GM19395 (cell line): ENCODE measurements at regions not wholly inside any gene's neighbourhood (a gene's known extent, or its start where the extent isn't known, plus 50 kb on each side); places are given as distances from the start of the nearest gene placed in this dataset.
A peak's percentile ranks its signal among the peaks of the same experiment; 100 is the strongest.
"Not testable (repeated sequence)": the region's sequence is repeated elsewhere in the genome, so short reads cannot be mapped to it uniquely, and the experiment has no call there.

Experiments
- ATAC-seq: cut with Tn5 transposase; IDR thresholded peaks from one replicate; pipeline ENCODE4 v1.9.1; 2021; ENCODE audit warnings: mild to moderate bottlenecking, moderate library complexity; ENCODE audit not compliant: unreplicated experiment

- ATAC-seq = no peak
These were observed 207.3 kb upstream of the MAGEB2 start for GRCh38 chrX:30008031-30008430.

DNA sequence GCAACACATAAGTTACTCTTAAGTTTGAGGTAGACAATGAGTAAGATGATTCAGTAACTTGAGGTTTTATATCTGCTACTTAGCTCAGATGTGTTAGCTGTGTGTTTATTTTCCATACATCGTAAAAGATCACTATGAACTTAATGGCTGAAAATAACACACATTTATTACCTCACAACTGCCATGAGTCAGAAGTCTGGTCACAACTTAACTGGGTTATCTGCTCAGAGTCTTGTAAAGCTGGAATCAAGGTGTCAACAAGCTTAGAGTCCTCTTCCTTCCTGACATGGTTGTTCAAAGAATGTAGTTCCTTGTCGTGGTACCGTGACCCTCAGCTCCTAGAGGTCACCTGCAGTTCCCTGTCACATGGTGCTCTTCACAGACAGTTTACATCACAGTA, 204.9 kb upstream of the MAGEB2 start:
- no peak for ATAC-seq

GRCh38 chrX:30015440-30015839, 199.9 kb upstream of the MAGEB2 start:
- ATAC-seq = no peak

GRCh38 chrX:30027636-30028035, 187.7 kb upstream of the MAGEB2 start:
- ATAC-seq = no peak

DNA sequence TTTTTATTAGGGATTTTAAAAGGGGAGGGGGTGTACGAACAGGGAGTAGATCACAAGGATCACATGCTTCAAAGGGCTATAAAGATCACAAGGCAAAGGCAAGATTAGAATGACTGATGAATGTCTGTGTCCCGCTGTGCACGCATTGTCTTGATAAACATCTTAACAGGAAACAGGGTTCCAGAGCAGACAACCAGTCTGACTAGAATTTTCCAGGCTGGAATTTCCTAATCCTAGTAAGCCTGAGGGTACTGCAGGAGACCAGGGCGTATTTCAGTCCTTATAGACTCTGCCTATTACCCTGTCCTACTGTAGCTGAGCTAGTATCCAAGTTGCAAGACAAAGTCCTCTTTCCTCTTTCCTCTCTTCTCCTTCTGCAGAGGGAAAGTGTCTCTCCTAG, 179.0 kb upstream of the MAGEB2 start:
- ATAC-seq = not testable (repeated sequence)

- no peak for ATAC-seq
These were observed 175.6 kb upstream of the MAGEB2 start for GRCh38 chrX:30039768-30040167.

DNA sequence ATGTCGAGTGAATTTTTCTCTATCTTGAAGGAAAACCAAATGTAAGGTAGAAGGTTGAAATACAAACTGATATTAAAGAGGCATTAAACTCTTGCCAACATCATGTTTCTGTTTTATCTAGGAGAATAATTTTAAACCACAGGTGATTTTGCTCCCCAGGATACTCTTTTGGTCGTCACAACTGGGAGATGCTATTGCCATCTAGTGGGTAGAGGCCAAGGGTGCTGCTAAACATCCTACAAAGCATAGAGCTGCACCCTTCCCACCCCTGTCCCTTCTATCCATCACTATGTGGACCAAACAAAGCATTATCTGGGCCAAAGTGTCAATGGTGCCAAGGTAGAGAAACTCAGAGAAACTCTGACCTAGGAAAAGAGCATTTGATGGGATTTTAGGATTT, 154.6 kb upstream of the MAGEB2 start:
- peak; percentile 69 for ATAC-seq

- ATAC-seq = no peak
These were observed 150.1 kb upstream of the MAGEB2 start for GRCh38 chrX:30065226-30065625.

GRCh38 chrX:30067677-30068076, 147.7 kb upstream of the MAGEB2 start:
- no peak for ATAC-seq

DNA sequence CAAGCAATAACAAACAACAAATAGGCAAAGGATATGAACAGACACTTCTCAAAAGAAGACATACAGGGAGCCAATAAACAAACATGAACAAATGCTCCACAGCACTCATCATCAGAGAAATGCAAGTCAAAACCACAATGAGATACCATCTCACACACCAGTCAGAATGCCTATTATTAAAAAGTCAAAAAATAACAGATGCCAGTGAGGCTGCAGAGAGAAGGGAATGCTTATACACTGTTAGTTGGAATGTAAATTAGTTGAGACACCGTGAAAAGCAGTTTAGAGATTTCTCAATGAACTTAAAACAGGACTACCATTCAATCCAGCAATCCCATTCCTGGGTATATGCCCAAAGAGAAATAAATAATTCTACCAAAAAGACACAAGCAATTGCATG, 129.8 kb upstream of the MAGEB2 start:
- no peak for ATAC-seq

DNA sequence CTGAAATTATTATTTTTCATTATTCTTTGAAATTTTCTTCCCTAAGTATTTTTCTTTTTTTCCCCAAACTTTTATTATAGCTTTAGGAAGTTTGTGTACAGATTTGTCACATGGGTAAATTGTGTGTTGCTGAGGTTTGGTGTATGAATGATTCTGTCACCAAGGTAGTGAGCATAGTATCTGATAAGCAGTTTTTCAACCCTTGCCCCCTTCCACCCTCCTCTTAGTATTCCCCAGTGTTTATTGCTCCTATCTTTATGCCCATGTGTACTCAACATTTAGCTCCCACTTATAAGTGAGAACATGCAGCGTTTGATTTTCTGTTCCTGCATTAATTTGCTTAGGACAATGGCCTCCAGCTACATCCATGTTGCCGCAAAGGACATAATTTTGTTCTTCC, 103.9 kb upstream of the MAGEB2 start:
- ATAC-seq = no peak

DNA sequence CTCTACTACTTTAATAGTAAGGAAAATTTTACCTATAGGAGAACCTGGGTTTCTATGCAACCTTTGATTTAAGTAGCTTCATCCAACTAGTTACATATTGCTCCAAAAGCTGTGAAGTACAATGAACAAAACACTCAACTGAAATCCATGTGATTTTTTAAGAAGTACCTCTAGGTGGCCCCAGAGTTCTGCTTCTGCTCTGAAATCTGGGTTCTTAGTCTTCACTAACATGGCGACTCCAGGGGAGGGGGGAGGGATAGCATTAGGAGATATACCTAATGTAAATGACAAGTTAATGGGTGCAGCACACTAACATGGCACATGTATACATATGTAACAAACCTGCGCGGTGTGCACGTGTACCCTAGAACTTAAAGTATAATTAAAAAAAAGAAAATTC, 73.4 kb upstream of the MAGEB2 start:
- peak; percentile 90 for ATAC-seq

GRCh38 chrX:30144221-30144620, 71.1 kb upstream of the MAGEB2 start:
- no peak for ATAC-seq

DNA sequence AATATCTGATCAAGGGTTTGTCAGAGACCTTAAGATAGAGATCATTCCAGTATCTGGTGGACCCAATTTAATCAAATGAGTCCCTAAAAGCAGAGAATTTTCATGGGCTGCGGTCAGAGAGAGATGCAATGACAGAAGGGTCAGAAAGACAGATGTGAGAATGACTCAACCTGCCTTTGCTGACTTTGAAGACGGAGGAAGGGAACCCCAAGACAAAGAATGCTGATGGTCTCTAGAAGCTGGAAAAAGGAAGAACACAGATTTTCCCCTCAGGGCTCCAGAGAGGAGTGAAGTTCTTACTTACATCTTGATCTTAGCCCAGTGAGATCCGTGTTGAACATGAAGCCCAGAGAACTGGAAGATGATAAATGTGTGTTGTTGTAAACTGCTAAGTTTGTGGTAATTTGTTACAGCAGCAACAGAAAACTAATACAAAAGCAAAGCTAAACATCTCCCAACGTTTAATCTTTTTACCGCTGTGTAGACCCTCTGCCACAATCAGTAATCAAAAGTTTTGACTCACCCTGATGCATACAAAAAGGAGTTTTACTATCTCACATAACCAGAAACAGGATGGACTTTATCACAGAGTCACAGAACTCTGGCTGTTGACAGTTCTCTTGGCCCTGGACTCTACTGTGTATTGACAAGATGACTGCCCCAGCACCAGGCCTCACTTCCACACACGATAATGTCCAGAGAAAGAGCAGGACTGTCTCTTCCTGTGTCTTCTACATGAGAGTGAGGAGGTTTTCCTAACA, 70.2 kb upstream of the MAGEB2 start:
- no peak for ATAC-seq

- ATAC-seq = no peak
These were observed 67.2 kb upstream of the MAGEB2 start for GRCh38 chrX:30147996-30148643.

- not testable (repeated sequence) for ATAC-seq
These were observed 66.2 kb upstream of the MAGEB2 start for GRCh38 chrX:30149206-30149605.

DNA sequence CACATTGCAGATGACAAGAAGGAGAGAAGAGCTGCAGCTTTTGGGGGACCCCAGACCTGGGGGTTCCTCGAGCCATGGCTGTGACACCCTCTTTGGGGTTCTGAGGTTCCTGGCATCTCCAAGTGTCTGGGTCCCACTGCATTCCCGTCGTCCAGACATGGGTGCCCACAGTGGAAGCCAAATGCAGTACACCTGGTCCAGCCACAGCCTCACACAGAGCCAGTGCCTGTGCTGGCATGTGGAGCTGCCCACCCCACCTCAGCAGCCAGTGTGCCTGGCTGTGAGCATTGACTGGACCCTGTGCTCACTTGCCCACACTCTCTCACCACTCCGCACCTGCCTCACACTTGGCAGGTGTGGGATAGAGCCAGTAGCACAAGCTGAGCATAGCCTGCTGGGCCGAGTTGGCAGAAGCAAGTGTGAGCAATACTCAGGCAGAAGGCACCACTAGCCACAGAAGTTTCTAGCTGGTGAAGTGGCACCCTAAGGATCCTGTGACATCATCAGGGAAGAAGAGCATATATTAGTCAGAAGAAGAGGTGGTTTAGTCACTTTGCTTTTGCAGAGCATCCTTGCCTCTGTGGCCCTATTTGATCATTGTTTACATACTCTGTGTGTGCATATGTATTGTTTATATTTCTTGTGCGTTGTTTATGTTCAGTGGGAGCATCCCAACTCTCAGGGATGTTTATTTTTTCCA, 65.0 kb upstream of the MAGEB2 start:
- no peak for ATAC-seq

DNA sequence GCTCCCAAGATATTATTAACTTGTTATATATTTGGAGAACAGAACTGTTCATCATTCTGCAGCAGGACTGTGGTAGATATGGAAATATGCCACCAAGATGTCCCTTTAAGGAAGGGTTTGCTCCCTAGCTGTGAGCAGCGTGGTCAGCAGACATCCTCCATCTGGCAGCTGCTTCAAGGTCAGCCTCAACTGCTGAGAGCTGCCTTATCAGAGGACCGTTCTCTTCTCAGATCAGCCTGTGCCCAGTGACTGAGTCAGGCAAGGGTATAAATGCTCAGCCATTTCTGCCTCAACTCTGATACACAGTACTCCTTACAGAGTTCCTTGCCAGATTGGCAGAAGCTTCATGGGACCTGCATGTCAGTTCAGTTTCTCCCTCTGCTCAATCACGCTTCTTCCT, 63.4 kb upstream of the MAGEB2 start:
- ATAC-seq = no peak

DNA sequence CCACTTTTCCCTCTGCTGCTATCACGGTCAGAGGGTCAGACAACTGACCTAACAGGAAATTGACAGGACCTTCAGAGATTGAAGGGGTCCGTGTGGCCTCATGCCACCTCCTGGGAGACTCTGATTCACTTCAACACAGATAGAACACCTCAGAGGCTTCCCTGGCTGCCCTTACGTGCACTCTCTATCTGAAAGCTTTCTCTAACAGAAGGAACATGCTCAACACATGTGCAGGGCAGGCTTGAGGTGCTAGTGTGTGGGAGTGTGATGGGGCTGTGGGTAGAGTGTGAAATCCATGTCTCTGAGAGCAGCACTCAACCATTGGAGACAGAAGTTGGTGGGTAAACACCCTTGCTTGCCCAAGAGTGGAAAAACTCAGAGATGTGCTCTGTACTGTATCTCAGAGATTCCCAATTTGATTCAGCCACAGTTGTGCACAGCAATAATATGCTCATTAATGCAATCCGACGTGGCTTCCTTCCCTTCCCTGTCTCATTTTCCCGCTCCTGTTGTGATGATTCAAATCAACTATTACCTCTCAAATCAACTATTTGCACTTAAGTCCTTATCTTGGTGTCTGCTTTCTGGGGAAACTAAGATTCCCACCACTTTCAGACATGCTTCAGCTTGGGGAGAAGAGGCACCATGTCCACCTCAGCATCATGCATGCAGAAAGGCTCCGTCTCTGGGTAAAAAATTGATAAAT, 62.0 kb upstream of the MAGEB2 start:
- ATAC-seq = no peak

- ATAC-seq = no peak
These were observed 61.5 kb upstream of the MAGEB2 start for GRCh38 chrX:30153881-30154260.

GRCh38 chrX:30156009-30156408, 59.4 kb upstream of the MAGEB2 start:
- no peak for ATAC-seq
